Aorta (tissue), 5 donors: ENCODE measurements at regions not wholly inside any gene's neighbourhood (a gene's known extent, or its start where the extent isn't known, plus 50 kb on each side); places are given as distances from the start of the nearest gene placed in this dataset.
A peak's percentile ranks its signal among the peaks of the same experiment; 100 is the strongest.

ENCODE experiments used
- ATAC-seq: fragments of 200-7000 bp; cut with Tn5 transposase; one replicate; pipeline ENCODE4 v1.9.1; 2022; ENCODE audit warnings: moderate library complexity; ENCODE audit not compliant: low FRiP score
- DNase-seq, 2 donors: peaks; one replicate each; pipeline ENCODE4 v3.0.0-alpha.2; 2020
- H3K27ac ChIP-seq, 2 donors: one replicate each; pipeline ENCODE4 v1.5.1; 2013; ENCODE audit warnings: low read length in 2 of 2, mild to moderate bottlenecking in 2 of 2, moderate library complexity in 2 of 2, control low read depth in 1 of 2, inconsistent platforms in 1 of 2, low read depth in 1 of 2
- H3K27me3 ChIP-seq, 2 donors: one replicate each; pipeline ENCODE4 v1.6.1; 2013; ENCODE audit warnings: control low read depth in 1 of 2, low read length in 1 of 2, mild to moderate bottlenecking in 1 of 2, moderate library complexity in 1 of 2; ENCODE audit not compliant: insufficient read depth in 2 of 2, control insufficient read depth in 1 of 2
- H3K36me3 ChIP-seq, 2 donors: one replicate each; pipeline ENCODE4 v1.6.1; 2013; ENCODE audit warnings: control low read depth in 1 of 2, low read length in 1 of 2, mild to moderate bottlenecking in 1 of 2; ENCODE audit not compliant: insufficient read depth in 2 of 2, control insufficient read depth in 1 of 2
- H3K4me1 ChIP-seq, 2 donors: one replicate each; pipeline ENCODE4 v1.6.1; 2013; ENCODE audit warnings: low read length in 2 of 2, control low read depth in 1 of 2, mild to moderate bottlenecking in 1 of 2, moderate library complexity in 1 of 2; ENCODE audit not compliant: insufficient read depth in 2 of 2, control insufficient read depth in 1 of 2
- H3K4me3 ChIP-seq, 2 donors: one replicate each; pipeline ENCODE4 v1.5.1; 2013; ENCODE audit warnings: low read length in 2 of 2, control low read depth in 1 of 2, mild to moderate bottlenecking in 1 of 2
- H3K9me3 ChIP-seq: one replicate; pipeline ENCODE4 v1.6.1; 2013; ENCODE audit warnings: mild to moderate bottlenecking, low read length; ENCODE audit not compliant: control insufficient read depth
- WGBS, 2 donors: extraction: QIAGEN DNeasy Blood & Tissue Kit; methylation state at CpG; one replicate each; pipeline ENCODE4 v1.1.7; 2013; 5-methylcytosine and 5-hydroxymethylcytosine counted together
- intact Hi-C, 2 donors: fragments of 100-400 bp; cut with DNase I; formaldehyde crosslinking; loops; one replicate each; pipeline versions ENCODE4 v1.14.2 to v1.15.0; 2022
- donor health status: healthy with polysubstance abuse.
- donor health status: Bipolar disorder and iron deficiency.
- donor health status: DM: no; HTN: no; CAD: no.
- donor health status: DM: no; HTN: no; CAD: no.
- donor health status: DM: yes; HTN: yes; CAD: no.

- no peaks in the 10 kb centered on the region for H3K36me3 ChIP-seq
- no peak for DNase-seq
- intact Hi-C loops, result no loop called here
- no peak for ATAC-seq
- no peaks in the 10 kb centered on the region for H3K4me1 ChIP-seq
- 65 to 67% methylated on average over 3 of the region's 3 CpGs for WGBS, 2 donors
- no peak overlapping the region for H3K27ac ChIP-seq
- no peaks in the 10 kb centered on the region for H3K9me3 ChIP-seq
- H3K4me3 ChIP-seq, result no peak overlapping the region
- no peaks in the 10 kb centered on the region for H3K27me3 ChIP-seq
Observed at GRCh38 chr10:128662520-128662919, 536.3 kb upstream of the MKI67 start.

- intact Hi-C loops, result no loop called here
- no peak overlapping the region for H3K4me3 ChIP-seq
- H3K27ac ChIP-seq, result no peak overlapping the region
- H3K9me3 ChIP-seq, result no peaks in the 10 kb centered on the region
- DNase-seq, result no peak
- 70 to 79% methylated on average over 3 of the region's 3 CpGs for WGBS, 2 donors
- no peaks in the 10 kb centered on the region for H3K27me3 ChIP-seq
- no peak for ATAC-seq
- H3K4me1 ChIP-seq, result no peaks in the 10 kb centered on the region
- H3K36me3 ChIP-seq, result no peaks in the 10 kb centered on the region
Observed at GRCh38 chr10:128664729-128665128, 538.5 kb upstream of the MKI67 start.

- WGBS, 2 donors, result 77 to 81% methylated on average over 6 of the region's 6 CpGs
- no peak for ATAC-seq
- Histone ChIP-seq H3K4me1 (no peaks in the 10 kb centered on the region), H3K36me3 (no peaks in the 10 kb centered on the region), H3K27me3 (no peaks in the 10 kb centered on the region), H3K27ac (no peak overlapping the region), H3K4me3 (no peak overlapping the region), H3K9me3 (no peaks in the 10 kb centered on the region)
- intact Hi-C loops, result no loop called here
- DNase-seq, result no peak
Observed at GRCh38 chr10:128675405-128675804, 549.2 kb upstream of the MKI67 start.

GRCh38 chr10:128680116-128680515 is 553.9 kb upstream of the MKI67 start:
- ATAC-seq (no peak), DNase-seq (no peak)
- H3K27ac ChIP-seq, result no peak overlapping the region
- intact Hi-C loops, result no loop called here
- H3K36me3 ChIP-seq, result no peaks in the 10 kb centered on the region
- no peaks in the 10 kb centered on the region for H3K9me3 ChIP-seq
- H3K4me3 ChIP-seq, result no peak overlapping the region
- H3K27me3 ChIP-seq, result no peaks in the 10 kb centered on the region
- 53 to 71% methylated on average over 8 of the region's 8 CpGs for WGBS, 2 donors
- H3K4me1 ChIP-seq, result no peaks in the 10 kb centered on the region

GRCh38 chr10:128684215-128684614 is 558.0 kb upstream of the MKI67 start:
- Histone ChIP-seq H3K4me3 (no peak overlapping the region), H3K4me1 (no peaks in the 10 kb centered on the region), H3K27me3 (no peaks in the 10 kb centered on the region), H3K9me3 (peaks cover 1% of the 10 kb centered on the region), H3K27ac (no peak overlapping the region), H3K36me3 (no peaks in the 10 kb centered on the region)
- no peak for DNase-seq
- no peak for ATAC-seq
- intact Hi-C loops, result no loop called here
- WGBS, 2 donors, result 37 to 46% methylated on average over 5 of the region's 5 CpGs

- ATAC-seq, result no peak
Observed at GRCh38 chr10:128686630-128687278, 560.5 kb upstream of the MKI67 start.

GRCh38 chr10:128687408-128687807 is 561.2 kb upstream of the MKI67 start:
- Histone ChIP-seq H3K27ac (no peak overlapping the region), H3K27me3 (no peaks in the 10 kb centered on the region), H3K9me3 (peaks cover 1% of the 10 kb centered on the region), H3K4me1 (no peaks in the 10 kb centered on the region), H3K36me3 (no peaks in the 10 kb centered on the region), H3K4me3 (no peak overlapping the region)
- DNase-seq (no peak), ATAC-seq (no peak)
- 74 to 78% methylated on average over 3 of the region's 3 CpGs for WGBS, 2 donors
- intact Hi-C loops, result no loop called here

More at GRCh38 chr10:128686630-128687278, 560.5 kb upstream of the MKI67 start:
- DNase-seq, result peak in 1 of 2 donors; percentile 62
- no peaks in the 10 kb centered on the region for H3K27me3 ChIP-seq
- H3K4me1 ChIP-seq, result no peaks in the 10 kb centered on the region
- no peaks in the 10 kb centered on the region for H3K36me3 ChIP-seq
- 59 to 71% methylated on average over 11 of the region's 11 CpGs for WGBS, 2 donors
- no peak overlapping the region for H3K4me3 ChIP-seq
- H3K9me3 ChIP-seq, result peaks cover 1% of the 10 kb centered on the region
- intact Hi-C loops, result no loop called here
- H3K27ac ChIP-seq, result no peak overlapping the region

- H3K4me1 ChIP-seq, result no peaks in the 10 kb centered on the region
- 66 to 78% methylated on average over 14 of the region's 14 CpGs for WGBS, 2 donors
- H3K36me3 ChIP-seq, result no peaks in the 10 kb centered on the region
- intact Hi-C loops, result no loop called here
- no peak for DNase-seq
- peaks cover 1% of the 10 kb centered on the region for H3K9me3 ChIP-seq
- no peak overlapping the region for H3K27ac ChIP-seq
- ATAC-seq, result no peak
- no peaks in the 10 kb centered on the region for H3K27me3 ChIP-seq
- H3K4me3 ChIP-seq, result no peak overlapping the region
Observed at GRCh38 chr10:128687927-128688549, 561.8 kb upstream of the MKI67 start.

- DNase-seq (no peak), ATAC-seq (no peak)
- H3K4me3 ChIP-seq, result no peak overlapping the region
- peaks cover 1% of the 10 kb centered on the region for H3K9me3 ChIP-seq
- H3K27me3 ChIP-seq, result no peaks in the 10 kb centered on the region
- intact Hi-C loops, result no loop called here
- no peaks in the 10 kb centered on the region for H3K4me1 ChIP-seq
- H3K27ac ChIP-seq, result no peak overlapping the region
- no peaks in the 10 kb centered on the region for H3K36me3 ChIP-seq
- 86% methylated on average over 5 of the region's 5 CpGs for WGBS, 2 donors
Observed at GRCh38 chr10:128689667-128690066, 563.4 kb upstream of the MKI67 start.
